ENCODE measurements at regions not wholly inside any gene's neighbourhood (a gene's known extent, or its start where the extent isn't known, plus 50 kb on each side); places are given as distances from the start of the nearest gene placed in this dataset.
"Not testable (repeated sequence)": the region's sequence is repeated elsewhere in the genome, so short reads cannot be mapped to it uniquely, and the experiment has no call there.

- Histone ChIP-seq H2AFZ (ENCODE audit: low read length) (no peak overlapping the region), H4K20me1 (ENCODE audit: insufficient read depth, low read length) (no peaks in the 10 kb centered on the region), H3K36me3 (replicated peaks; ENCODE audit: insufficient read depth, low read length) (no peaks in the 10 kb centered on the region), H3K9me3 (replicated peaks; ENCODE audit: insufficient read depth, low read length) (no peaks in the 10 kb centered on the region), H3K4me1 (ENCODE audit: low read length) (no peaks in the 10 kb centered on the region), H3K9me2 (replicated peaks; ENCODE audit: insufficient read depth, low read length) (no peaks in the 10 kb centered on the region), H3K4me2 (ENCODE audit: low read depth, low read length) (no peak overlapping the region), H3K79me2 (ENCODE audit: low read length) (no peaks in the 10 kb centered on the region), H3K9ac (ENCODE audit: low read length) (no peak overlapping the region), H3F3A (ENCODE audit: insufficient read depth, low read length) (no peaks in the 10 kb centered on the region), H3K27me3 (replicated peaks; ENCODE audit: insufficient read depth, low read length) (no peaks in the 10 kb centered on the region), H3K4me3 (ENCODE audit: low read length) (no peak overlapping the region), H3K27ac (ENCODE audit: low read length) (no peak overlapping the region)
- TF ChIP-seq EZH2 (optimal IDR thresholded peaks at IDR 0.05; ENCODE audit: low read depth, low read length) (no peak), EZH2phosphoT487 (IDR thresholded peaks at IDR 0.05; ENCODE audit: low read length) (no peak), CTCF (IDR thresholded peaks at IDR 0.05; ENCODE audit: low read length) (no peak)
- no peak for DNase-seq
Measured at GRCh38 chr12:18827913-18828312, 90.0 kb downstream of the CAPZA3 start.

GRCh38 chr12:18828483-18828882 is 90.6 kb downstream of the CAPZA3 start:
- no peak overlapping the region for H3K27ac ChIP-seq (ENCODE audit: low read length)
- no peaks in the 10 kb centered on the region for H3K27me3 ChIP-seq (replicated peaks; ENCODE audit: insufficient read depth, low read length)
- H3K4me2 ChIP-seq (ENCODE audit: low read depth, low read length): no peak overlapping the region
- no peaks in the 10 kb centered on the region for H3K4me1 ChIP-seq (ENCODE audit: low read length)
- H4K20me1 ChIP-seq (ENCODE audit: insufficient read depth, low read length): no peaks in the 10 kb centered on the region
- no peaks in the 10 kb centered on the region for H3F3A ChIP-seq (ENCODE audit: insufficient read depth, low read length)
- TF ChIP-seq EZH2phosphoT487 (IDR thresholded peaks at IDR 0.05; ENCODE audit: low read length) (no peak), CTCF (IDR thresholded peaks at IDR 0.05; ENCODE audit: low read length) (no peak), EZH2 (optimal IDR thresholded peaks at IDR 0.05; ENCODE audit: low read depth, low read length) (no peak)
- H3K4me3 ChIP-seq (ENCODE audit: low read length): no peak overlapping the region
- no peak for DNase-seq
- no peaks in the 10 kb centered on the region for H3K9me2 ChIP-seq (replicated peaks; ENCODE audit: insufficient read depth, low read length)
- no peak overlapping the region for H2AFZ ChIP-seq (ENCODE audit: low read length)
- H3K9ac ChIP-seq (ENCODE audit: low read length): no peak overlapping the region
- no peaks in the 10 kb centered on the region for H3K36me3 ChIP-seq (replicated peaks; ENCODE audit: insufficient read depth, low read length)
- no peaks in the 10 kb centered on the region for H3K79me2 ChIP-seq (ENCODE audit: low read length)
- no peaks in the 10 kb centered on the region for H3K9me3 ChIP-seq (replicated peaks; ENCODE audit: insufficient read depth, low read length)

- no peaks in the 10 kb centered on the region for H3K9me2 ChIP-seq (replicated peaks; ENCODE audit: insufficient read depth, low read length)
- H2AFZ ChIP-seq (ENCODE audit: low read length): no peak overlapping the region
- TF ChIP-seq EZH2phosphoT487 (IDR thresholded peaks at IDR 0.05; ENCODE audit: low read length): no peak
- TF ChIP-seq CTCF (IDR thresholded peaks at IDR 0.05; ENCODE audit: low read length): no peak
- TF ChIP-seq EZH2 (optimal IDR thresholded peaks at IDR 0.05; ENCODE audit: low read depth, low read length): no peak
- H3K9ac ChIP-seq (ENCODE audit: low read length): no peak overlapping the region
- H3K27ac ChIP-seq (ENCODE audit: low read length): no peak overlapping the region
- H3K9me3 ChIP-seq (replicated peaks; ENCODE audit: insufficient read depth, low read length): no peaks in the 10 kb centered on the region
- no peak overlapping the region for H3K4me2 ChIP-seq (ENCODE audit: low read depth, low read length)
- no peaks in the 10 kb centered on the region for H3K4me1 ChIP-seq (ENCODE audit: low read length)
- no peak overlapping the region for H3K4me3 ChIP-seq (ENCODE audit: low read length)
- H3K79me2 ChIP-seq (ENCODE audit: low read length): no peaks in the 10 kb centered on the region
- DNase-seq: no peak
- H3K36me3 ChIP-seq (replicated peaks; ENCODE audit: insufficient read depth, low read length): no peaks in the 10 kb centered on the region
- no peaks in the 10 kb centered on the region for H3K27me3 ChIP-seq (replicated peaks; ENCODE audit: insufficient read depth, low read length)
- no peaks in the 10 kb centered on the region for H3F3A ChIP-seq (ENCODE audit: insufficient read depth, low read length)
- H4K20me1 ChIP-seq (ENCODE audit: insufficient read depth, low read length): no peaks in the 10 kb centered on the region
Measured at GRCh38 chr12:18828987-18829386, 91.1 kb downstream of the CAPZA3 start.

GRCh38 chr12:18832932-18833331 is 95.0 kb downstream of the CAPZA3 start:
- not testable (repeated sequence) for H3K9ac ChIP-seq (ENCODE audit: low read length)

More at GRCh38 chr12:18832932-18833331, 95.0 kb downstream of the CAPZA3 start:
- not testable (repeated sequence) for H3K9me2 ChIP-seq (replicated peaks; ENCODE audit: insufficient read depth, low read length); H3K27me3 ChIP-seq (replicated peaks; ENCODE audit: insufficient read depth, low read length); H3K4me1 ChIP-seq (ENCODE audit: low read length); H2AFZ ChIP-seq (ENCODE audit: low read length); H4K20me1 ChIP-seq (ENCODE audit: insufficient read depth, low read length); H3K36me3 ChIP-seq (replicated peaks; ENCODE audit: insufficient read depth, low read length); H3F3A ChIP-seq (ENCODE audit: insufficient read depth, low read length); H3K9me3 ChIP-seq (replicated peaks; ENCODE audit: insufficient read depth, low read length); H3K79me2 ChIP-seq (ENCODE audit: low read length); H3K4me2 ChIP-seq (ENCODE audit: low read depth, low read length); H3K4me3 ChIP-seq (ENCODE audit: low read length); DNase-seq; H3K27ac ChIP-seq (ENCODE audit: low read length)
